Ovary (tissue), 7 donors: ENCODE measurements at regions not wholly inside any gene's neighbourhood (a gene's known extent, or its start where the extent isn't known, plus 50 kb on each side); places are given as distances from the start of the nearest gene placed in this dataset.

Experiments
- DNase-seq, 5 donors: peaks; one replicate each; pipeline ENCODE4 v3.0.0-alpha.2; 2019 to 2020
- H3K27ac ChIP-seq, 2 donors: fragments of 200-600 bp; one replicate each; pipeline versions ENCODE4 v1.5.1 to v1.8.0; 2019 to 2022
- H3K27me3 ChIP-seq: fragments of 200-600 bp; one replicate; pipeline ENCODE4 v1.8.0; 2022
- H3K36me3 ChIP-seq: fragments of 200-600 bp; sonication (generic); one replicate; pipeline ENCODE4 v1.5.1; 2019
- H3K4me1 ChIP-seq: one replicate; pipeline ENCODE4 v1.8.1; 2013; ENCODE audit warnings: mild to moderate bottlenecking, moderate library complexity; ENCODE audit not compliant: insufficient read depth
- H3K4me3 ChIP-seq: fragments of 200-600 bp; sonication (generic); one replicate; pipeline ENCODE4 v1.5.1; 2017
- H3K9me3 ChIP-seq, 2 donors: fragments of 200-600 bp in 1 of 2; sonication (generic) in 1 of 2; one replicate each; pipeline versions ENCODE4 v1.5.1 to v1.8.1; 2013 to 2019; ENCODE audit warnings: mild to moderate bottlenecking in 1 of 2, moderate library complexity in 1 of 2
- EP300 ChIP-seq: sonication (generic); formaldehyde crosslinking; IDR thresholded peaks from one replicate; pipeline ENCODE4 v1.6.1; 2017; ENCODE audit warnings: antibody characterized with exemption
- POLR2A ChIP-seq: fragments of 450-650 bp; IDR thresholded peaks from one replicate; pipeline ENCODE4 v1.6.1; 2017; ENCODE audit warnings: antibody characterized with exemption, mild to moderate bottlenecking, moderate library complexity
- WGBS, 3 donors: extraction: QIAGEN DNeasy Blood & Tissue Kit in 1 of 3; methylation state at CpG; one replicate each; pipeline versions ENCODE4 v1.1.5 to v1.1.7; 2013 to 2017; 5-methylcytosine and 5-hydroxymethylcytosine counted together
- intact Hi-C, 4 donors: fragments of 100-400 bp; cut with DNase I; formaldehyde crosslinking; loops; one replicate each; pipeline versions ENCODE4 v1.11.0 to v1.15.1; 2022 to 2023
- TF ChIP-seq, protein P1 (sequence below), 3 donors: fragments of 450-650 bp in 2 of 3; fragments of 200-600 bp in 1 of 3; IDR thresholded peaks; one replicate each; pipeline versions ENCODE4 v1.5.1 to v1.8.0; 2016 to 2022; ENCODE audit warnings: antibody characterized with exemption in 3 of 3, mild to moderate bottlenecking in 1 of 3
- donor health status: DM: no; HTN: no; CAD: no; lungs with moderate emphysema.
- donor health status: DM: no; HTN: no; CAD: no.
- donor health status: Bipolar disorder and iron deficiency.
- donor health status: DM: no; HTN: no; CAD: no.
- donor health status: DM: yes; HTN: yes; CAD: no.

GRCh38 chr16:7044331-7044730 lies 288.3 kb upstream of the RBFOX1 start:
- WGBS, 3 donors: 15 to 22% (median 16%) methylated on average over 6 of the region's 6 CpGs
- no peak for DNase-seq
- Histone ChIP-seq H3K4me1 (no peaks in the 10 kb centered on the region), H3K9me3 (no peaks in the 10 kb centered on the region), H3K27ac (no peak overlapping the region), H3K4me3 (no peak overlapping the region), H3K27me3 (no peaks in the 10 kb centered on the region), H3K36me3 (no peaks in the 10 kb centered on the region)
- no peak for TF ChIP-seq EP300
- TF ChIP-seq, protein P1, sequence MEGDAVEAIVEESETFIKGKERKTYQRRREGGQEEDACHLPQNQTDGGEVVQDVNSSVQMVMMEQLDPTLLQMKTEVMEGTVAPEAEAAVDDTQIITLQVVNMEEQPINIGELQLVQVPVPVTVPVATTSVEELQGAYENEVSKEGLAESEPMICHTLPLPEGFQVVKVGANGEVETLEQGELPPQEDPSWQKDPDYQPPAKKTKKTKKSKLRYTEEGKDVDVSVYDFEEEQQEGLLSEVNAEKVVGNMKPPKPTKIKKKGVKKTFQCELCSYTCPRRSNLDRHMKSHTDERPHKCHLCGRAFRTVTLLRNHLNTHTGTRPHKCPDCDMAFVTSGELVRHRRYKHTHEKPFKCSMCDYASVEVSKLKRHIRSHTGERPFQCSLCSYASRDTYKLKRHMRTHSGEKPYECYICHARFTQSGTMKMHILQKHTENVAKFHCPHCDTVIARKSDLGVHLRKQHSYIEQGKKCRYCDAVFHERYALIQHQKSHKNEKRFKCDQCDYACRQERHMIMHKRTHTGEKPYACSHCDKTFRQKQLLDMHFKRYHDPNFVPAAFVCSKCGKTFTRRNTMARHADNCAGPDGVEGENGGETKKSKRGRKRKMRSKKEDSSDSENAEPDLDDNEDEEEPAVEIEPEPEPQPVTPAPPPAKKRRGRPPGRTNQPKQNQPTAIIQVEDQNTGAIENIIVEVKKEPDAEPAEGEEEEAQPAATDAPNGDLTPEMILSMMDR (IDR thresholded peaks at IDR 0.05): no peak
- TF ChIP-seq POLR2A: no peak
- intact Hi-C loops: no loop called here

GRCh38 chr16:7038475-7038874 lies 294.2 kb upstream of the RBFOX1 start:
- no peaks in the 10 kb centered on the region for H3K4me1 ChIP-seq
- no peak overlapping the region for H3K27ac ChIP-seq
- 40 to 53% (median 46%) methylated on average over 4 of the region's 4 CpGs for WGBS, 3 donors
- no peaks in the 10 kb centered on the region for H3K9me3 ChIP-seq
- no peaks in the 10 kb centered on the region for H3K27me3 ChIP-seq
- intact Hi-C loops: no loop called here
- no peak for DNase-seq
- no peaks in the 10 kb centered on the region for H3K36me3 ChIP-seq
- no peak overlapping the region for H3K4me3 ChIP-seq
- TF ChIP-seq EP300 (no peak), POLR2A (no peak)
- TF ChIP-seq, protein P1 (IDR thresholded peaks at IDR 0.05): no peak

GRCh38 chr16:7037495-7037894 lies 295.1 kb upstream of the RBFOX1 start:
- H3K27ac ChIP-seq: no peak overlapping the region
- no peak for DNase-seq
- H3K4me3 ChIP-seq: no peak overlapping the region
- TF ChIP-seq, protein P1 (IDR thresholded peaks at IDR 0.05): no peak
- H3K36me3 ChIP-seq: no peaks in the 10 kb centered on the region
- no peaks in the 10 kb centered on the region for H3K27me3 ChIP-seq
- H3K9me3 ChIP-seq: no peaks in the 10 kb centered on the region
- H3K4me1 ChIP-seq: no peaks in the 10 kb centered on the region
- intact Hi-C loops: no loop called here
- WGBS, 3 donors: 63 to 75% (median 68%) methylated on average over 4 of the region's 4 CpGs

DNA sequence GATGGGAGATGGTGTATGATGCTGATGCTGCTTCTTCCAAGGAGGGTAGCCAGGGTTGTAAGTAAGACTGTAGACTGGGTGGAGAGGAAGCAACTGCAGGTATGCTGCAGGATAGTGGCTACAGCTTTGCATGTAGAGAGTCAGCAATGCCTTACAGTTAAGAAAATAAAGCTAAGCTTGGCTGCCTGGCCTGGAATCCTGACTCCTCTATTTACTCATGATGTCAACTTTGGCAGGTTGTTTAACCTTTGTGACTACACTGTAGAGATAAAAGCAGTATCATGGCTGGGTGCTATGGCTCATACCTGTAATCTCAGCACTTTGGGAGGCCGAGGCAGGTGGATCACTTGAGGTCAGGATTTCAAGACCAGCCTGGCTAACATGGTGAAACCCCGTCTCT lies 301.6 kb upstream of the RBFOX1 start:
- intact Hi-C loops: no loop called here
- 84 to 95% (median 84%) methylated on average over 2 of the region's 2 CpGs for WGBS, 3 donors
- H3K27me3 ChIP-seq: no peaks in the 10 kb centered on the region
- no peak for TF ChIP-seq POLR2A
- no peak for TF ChIP-seq EP300
- TF ChIP-seq, protein P1 (IDR thresholded peaks at IDR 0.05): no peak
- no peaks in the 10 kb centered on the region for H3K36me3 ChIP-seq
- no peaks in the 10 kb centered on the region for H3K9me3 ChIP-seq
- H3K4me3 ChIP-seq: no peak overlapping the region
- no peak for DNase-seq
- no peaks in the 10 kb centered on the region for H3K4me1 ChIP-seq
- H3K27ac ChIP-seq: no peak overlapping the region

DNA sequence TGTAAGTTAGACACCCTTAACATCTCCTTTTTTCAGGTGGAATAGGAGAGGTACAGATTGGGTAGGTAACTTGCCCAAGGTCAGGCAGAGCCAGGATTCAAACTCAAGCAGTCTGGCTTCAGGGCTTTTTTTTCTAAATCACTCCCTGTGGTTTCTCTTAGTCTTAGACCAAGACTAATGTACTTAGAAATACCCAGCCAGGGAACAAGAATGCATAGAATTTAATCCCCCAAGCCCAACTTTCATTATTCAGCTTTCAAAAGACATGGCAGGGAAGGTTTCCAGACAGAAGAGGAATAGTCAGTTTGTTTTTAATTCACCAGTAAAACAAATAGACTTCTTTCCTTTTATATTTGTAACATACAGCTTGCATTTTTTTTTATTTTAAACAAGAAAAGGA lies 305.2 kb upstream of the RBFOX1 start:
- Histone ChIP-seq H3K9me3 (no peaks in the 10 kb centered on the region), H3K36me3 (no peaks in the 10 kb centered on the region), H3K27ac (no peak overlapping the region), H3K4me3 (no peak overlapping the region), H3K4me1 (no peaks in the 10 kb centered on the region), H3K27me3 (no peaks in the 10 kb centered on the region)
- intact Hi-C loops: no loop called here
- TF ChIP-seq EP300: no peak
- TF ChIP-seq, protein P1 (IDR thresholded peaks at IDR 0.05): no peak
- no peak for TF ChIP-seq POLR2A
- DNase-seq: no peak
